Ovary (tissue), 7 donors: ENCODE measurements at regions not wholly inside any gene's neighbourhood (a gene's known extent, or its start where the extent isn't known, plus 50 kb on each side); places are given as distances from the start of the nearest gene placed in this dataset.

Experiments used
- DNase-seq, 5 donors: peaks; one replicate each; pipeline ENCODE4 v3.0.0-alpha.2; 2019 to 2020
- H3K27ac ChIP-seq, 2 donors: fragments of 200-600 bp; one replicate each; pipeline versions ENCODE4 v1.5.1 to v1.8.0; 2019 to 2022
- H3K27me3 ChIP-seq: fragments of 200-600 bp; one replicate; pipeline ENCODE4 v1.8.0; 2022
- H3K36me3 ChIP-seq: fragments of 200-600 bp; sonication (generic); one replicate; pipeline ENCODE4 v1.5.1; 2019
- H3K4me1 ChIP-seq: one replicate; pipeline ENCODE4 v1.8.1; 2013; ENCODE audit warnings: mild to moderate bottlenecking, moderate library complexity; ENCODE audit not compliant: insufficient read depth
- H3K4me3 ChIP-seq: fragments of 200-600 bp; sonication (generic); one replicate; pipeline ENCODE4 v1.5.1; 2017
- H3K9me3 ChIP-seq, 2 donors: fragments of 200-600 bp in 1 of 2; sonication (generic) in 1 of 2; one replicate each; pipeline versions ENCODE4 v1.5.1 to v1.8.1; 2013 to 2019; ENCODE audit warnings: mild to moderate bottlenecking in 1 of 2, moderate library complexity in 1 of 2
- EP300 ChIP-seq: sonication (generic); formaldehyde crosslinking; IDR thresholded peaks from one replicate; pipeline ENCODE4 v1.6.1; 2017; ENCODE audit warnings: antibody characterized with exemption
- POLR2A ChIP-seq: fragments of 450-650 bp; IDR thresholded peaks from one replicate; pipeline ENCODE4 v1.6.1; 2017; ENCODE audit warnings: antibody characterized with exemption, mild to moderate bottlenecking, moderate library complexity
- WGBS, 3 donors: extraction: QIAGEN DNeasy Blood & Tissue Kit in 1 of 3; methylation state at CpG; one replicate each; pipeline versions ENCODE4 v1.1.5 to v1.1.7; 2013 to 2017; 5-methylcytosine and 5-hydroxymethylcytosine counted together
- intact Hi-C, 4 donors: fragments of 100-400 bp; cut with DNase I; formaldehyde crosslinking; loops; one replicate each; pipeline versions ENCODE4 v1.11.0 to v1.15.1; 2022 to 2023
- TF ChIP-seq, protein P1 (sequence below), 3 donors: fragments of 450-650 bp in 2 of 3; fragments of 200-600 bp in 1 of 3; IDR thresholded peaks; one replicate each; pipeline versions ENCODE4 v1.5.1 to v1.8.0; 2016 to 2022; ENCODE audit warnings: antibody characterized with exemption in 3 of 3, mild to moderate bottlenecking in 1 of 3
- donor health status: DM: no; HTN: no; CAD: no; lungs with moderate emphysema.
- donor health status: DM: no; HTN: no; CAD: no.
- donor health status: Bipolar disorder and iron deficiency.
- donor health status: DM: no; HTN: no; CAD: no.
- donor health status: DM: yes; HTN: yes; CAD: no.

- no peaks in the 10 kb centered on the region for H3K27me3 ChIP-seq
- H3K4me1 ChIP-seq, result no peaks in the 10 kb centered on the region
- no peak overlapping the region for H3K4me3 ChIP-seq
- DNase-seq, result peak in 1 of 5 donors; percentile 16
- H3K36me3 ChIP-seq, result no peaks in the 10 kb centered on the region
- 29 to 52% (median 40%) methylated on average over 1 of the region's 1 CpG for WGBS, 3 donors
- TF ChIP-seq POLR2A (no peak), EP300 (no peak)
- TF ChIP-seq, protein P1, sequence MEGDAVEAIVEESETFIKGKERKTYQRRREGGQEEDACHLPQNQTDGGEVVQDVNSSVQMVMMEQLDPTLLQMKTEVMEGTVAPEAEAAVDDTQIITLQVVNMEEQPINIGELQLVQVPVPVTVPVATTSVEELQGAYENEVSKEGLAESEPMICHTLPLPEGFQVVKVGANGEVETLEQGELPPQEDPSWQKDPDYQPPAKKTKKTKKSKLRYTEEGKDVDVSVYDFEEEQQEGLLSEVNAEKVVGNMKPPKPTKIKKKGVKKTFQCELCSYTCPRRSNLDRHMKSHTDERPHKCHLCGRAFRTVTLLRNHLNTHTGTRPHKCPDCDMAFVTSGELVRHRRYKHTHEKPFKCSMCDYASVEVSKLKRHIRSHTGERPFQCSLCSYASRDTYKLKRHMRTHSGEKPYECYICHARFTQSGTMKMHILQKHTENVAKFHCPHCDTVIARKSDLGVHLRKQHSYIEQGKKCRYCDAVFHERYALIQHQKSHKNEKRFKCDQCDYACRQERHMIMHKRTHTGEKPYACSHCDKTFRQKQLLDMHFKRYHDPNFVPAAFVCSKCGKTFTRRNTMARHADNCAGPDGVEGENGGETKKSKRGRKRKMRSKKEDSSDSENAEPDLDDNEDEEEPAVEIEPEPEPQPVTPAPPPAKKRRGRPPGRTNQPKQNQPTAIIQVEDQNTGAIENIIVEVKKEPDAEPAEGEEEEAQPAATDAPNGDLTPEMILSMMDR (IDR thresholded peaks at IDR 0.05), result no peak
- no peaks in the 10 kb centered on the region for H3K9me3 ChIP-seq
- intact Hi-C loops, result no loop called here
- H3K27ac ChIP-seq, result no peak overlapping the region
These were observed 56.6 kb upstream of the FAM47B start for GRCh38 chrX:34886011-34886410.

DNA sequence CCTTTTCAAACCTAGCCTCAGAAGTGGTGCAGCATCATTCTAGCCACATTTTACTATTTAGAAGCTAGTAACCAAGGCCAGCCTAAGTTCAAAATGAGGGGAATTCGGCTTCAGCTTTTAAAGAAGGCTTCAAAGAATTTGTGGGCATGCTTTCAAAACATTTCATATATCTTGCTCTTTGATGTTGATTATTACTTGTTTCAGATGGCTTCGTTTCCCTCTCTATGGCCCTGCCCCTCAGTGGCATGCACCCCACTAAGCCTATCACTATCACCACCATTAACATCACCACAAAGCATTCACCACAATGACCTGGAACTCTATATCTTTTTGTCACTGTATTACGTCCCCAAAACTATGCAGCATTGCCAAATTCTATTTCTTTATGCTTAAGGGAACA, 51.2 kb upstream of the FAM47B start:
- no peak for DNase-seq
- no peak for TF ChIP-seq EP300
- no peak for TF ChIP-seq POLR2A
- TF ChIP-seq, protein P1 (IDR thresholded peaks at IDR 0.05), result no peak
- Histone ChIP-seq H3K4me3 (no peak overlapping the region), H3K27ac (no peak overlapping the region), H3K9me3 (no peaks in the 10 kb centered on the region), H3K4me1 (no peaks in the 10 kb centered on the region), H3K36me3 (no peaks in the 10 kb centered on the region), H3K27me3 (no peaks in the 10 kb centered on the region)
- 35 to 50% (median 42%) methylated on average over 3 of the region's 3 CpGs for WGBS, 3 donors
- intact Hi-C loops, result no loop called here
